ENCODE measurements at regions not wholly inside any gene's neighbourhood (a gene's known extent, or its start where the extent isn't known, plus 50 kb on each side); places are given as distances from the start of the nearest gene placed in this dataset.
A peak's percentile ranks its signal among the peaks of the same experiment; 100 is the strongest.

GRCh38 chr6:28653876-28654275 lies 128.2 kb downstream of the GPX5 start:
- H3K4me3 ChIP-seq, result no peak overlapping the region
- no peak overlapping the region for H3K27ac ChIP-seq
- H3K27me3 ChIP-seq (ENCODE audit: low read depth), result peaks cover 53% of the 10 kb centered on the region
- no peak for TF ChIP-seq CTCF (IDR thresholded peaks at IDR 0.05)
- no peaks in the 10 kb centered on the region for H3K36me3 ChIP-seq
- DNase-seq (no peak), ATAC-seq (no peak)
- H3K9me3 ChIP-seq, result no peaks in the 10 kb centered on the region
- peaks cover 18% of the 10 kb centered on the region for H3K4me1 ChIP-seq
- intact Hi-C loops (cut with DNase I), result no loop called here

DNA sequence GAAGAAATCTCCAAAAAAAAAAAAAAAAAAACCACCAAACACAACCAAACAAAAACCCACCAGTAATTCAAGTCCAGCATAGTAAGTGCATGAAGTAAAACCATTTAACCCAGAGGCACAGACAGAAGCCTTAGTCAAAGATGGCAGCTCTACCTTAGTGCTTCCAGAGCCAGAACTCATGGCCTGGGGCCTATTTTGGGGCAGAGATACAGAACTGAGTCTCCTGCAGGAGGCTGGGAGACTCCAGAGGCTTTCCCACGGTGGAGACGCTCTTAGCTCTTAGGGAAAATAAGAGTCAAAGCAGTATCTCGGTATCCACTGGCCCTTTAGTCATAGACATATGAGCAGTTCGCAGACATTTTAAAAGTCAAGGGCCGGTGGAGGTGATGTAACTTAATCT lies 129.5 kb downstream of the GPX5 start:
- Histone ChIP-seq H3K4me3 (no peak overlapping the region), H3K27me3 (ENCODE audit: low read depth) (peaks cover 52% of the 10 kb centered on the region), H3K4me1 (peaks cover 15% of the 10 kb centered on the region), H3K27ac (no peak overlapping the region), H3K9me3 (no peaks in the 10 kb centered on the region), H3K36me3 (no peaks in the 10 kb centered on the region)
- no peak for TF ChIP-seq CTCF (IDR thresholded peaks at IDR 0.05)
- intact Hi-C loops (cut with DNase I), result no loop called here
- ATAC-seq (no peak), DNase-seq (no peak)

DNA sequence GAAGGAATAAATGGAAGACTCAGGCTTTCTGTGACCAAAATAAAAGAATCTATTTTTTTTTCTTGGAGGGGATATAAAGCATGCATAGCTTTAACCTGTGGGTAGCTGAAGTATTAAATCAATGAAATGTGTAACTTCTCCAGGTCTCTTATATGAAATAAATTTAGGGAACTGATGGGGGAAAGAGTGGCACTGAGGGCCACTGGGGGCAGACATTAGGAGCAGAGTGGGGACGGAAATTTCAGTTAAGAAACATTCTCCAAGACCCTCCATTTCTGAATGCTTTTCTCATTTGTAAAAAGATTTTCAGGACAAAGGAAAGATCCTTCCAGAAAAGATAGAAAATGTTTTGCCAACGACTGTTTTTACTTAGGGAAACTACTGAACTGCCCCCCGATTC lies 131.0 kb downstream of the GPX5 start:
- DNase-seq (no peak), ATAC-seq (no peak)
- Histone ChIP-seq H3K4me3 (peak overlapping the region; percentile 38), H3K36me3 (no peaks in the 10 kb centered on the region), H3K27me3 (ENCODE audit: low read depth) (peaks cover 52% of the 10 kb centered on the region), H3K27ac (no peak overlapping the region), H3K4me1 (peaks cover 15% of the 10 kb centered on the region), H3K9me3 (no peaks in the 10 kb centered on the region)
- intact Hi-C loops (cut with DNase I), result no loop called here
- no peak for TF ChIP-seq CTCF (IDR thresholded peaks at IDR 0.05)

DNA sequence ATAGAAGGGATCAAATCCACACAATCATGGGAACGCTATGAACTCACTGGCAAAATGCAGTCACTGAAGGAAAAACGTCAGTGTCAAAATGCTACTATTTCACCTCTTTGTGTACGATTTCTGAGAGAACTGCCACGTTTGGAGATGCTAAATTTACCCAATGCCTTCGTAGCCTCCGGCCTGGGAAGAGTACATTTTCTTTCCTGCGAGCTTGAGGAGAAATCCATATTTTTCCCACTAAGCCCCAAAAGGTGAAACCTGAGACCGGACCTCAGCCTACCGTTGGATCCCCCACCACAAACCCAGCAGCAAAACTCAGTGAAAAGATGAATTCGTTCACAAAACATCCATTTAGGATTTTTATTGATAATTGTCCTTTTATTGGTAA lies 131.7 kb downstream of the GPX5 start:
- DNase-seq (no peak), ATAC-seq (no peak)
- TF ChIP-seq CTCF (IDR thresholded peaks at IDR 0.05), result no peak
- intact Hi-C loops (cut with DNase I), result no loop called here
- Histone ChIP-seq H3K9me3 (no peaks in the 10 kb centered on the region), H3K4me3 (peak overlapping the region; percentile 38), H3K36me3 (no peaks in the 10 kb centered on the region), H3K27ac (no peak overlapping the region), H3K27me3 (ENCODE audit: low read depth) (peaks cover 52% of the 10 kb centered on the region), H3K4me1 (peaks cover 15% of the 10 kb centered on the region)

GRCh38 chr6:28657769-28658465 lies 132.2 kb downstream of the GPX5 start:
- Histone ChIP-seq H3K9me3 (no peaks in the 10 kb centered on the region), H3K27ac (no peak overlapping the region), H3K4me3 (peak overlapping the region; percentile 38), H3K27me3 (ENCODE audit: low read depth) (peaks cover 52% of the 10 kb centered on the region), H3K4me1 (peaks cover 15% of the 10 kb centered on the region), H3K36me3 (no peaks in the 10 kb centered on the region)
- intact Hi-C loops (cut with DNase I), result no loop called here
- no peak for DNase-seq
- TF ChIP-seq CTCF (IDR thresholded peaks at IDR 0.05), result no peak
- ATAC-seq, result peak; percentile 59 to 80

Measured in lower lobe of right lung (tissue), 2 donors.